Mucosa of descending colon (tissue), 3 donors: ENCODE measurements at regions not wholly inside any gene's neighbourhood (a gene's known extent, or its start where the extent isn't known, plus 50 kb on each side); places are given as distances from the start of the nearest gene placed in this dataset.
A peak's percentile ranks its signal among the peaks of the same experiment; 100 is the strongest.

Experiments
- ATAC-seq: fragments of 200-7000 bp; cut with Tn5 transposase; one replicate; pipeline ENCODE4 v1.9.1; 2020; ENCODE audit warnings: mild to moderate bottlenecking, moderate library complexity
- DNase-seq, 3 donors: peaks; one replicate each; pipeline ENCODE4 v3.0.0-alpha.2; 2020
- H3K36me3 ChIP-seq: fragments of 200-600 bp; one replicate; pipeline ENCODE4 v1.8.0; 2021; ENCODE audit warnings: low read depth, mild to moderate bottlenecking
- H3K4me1 ChIP-seq: fragments of 200-600 bp; one replicate; pipeline ENCODE4 v1.8.0; 2021; ENCODE audit warnings: low read depth, mild to moderate bottlenecking
- H3K4me3 ChIP-seq: fragments of 200-600 bp; one replicate; pipeline ENCODE4 v1.8.0; 2021; ENCODE audit warnings: mild to moderate bottlenecking
- H3K9me3 ChIP-seq: fragments of 200-600 bp; one replicate; pipeline ENCODE4 v1.8.0; 2021; ENCODE audit warnings: mild to moderate bottlenecking
- intact Hi-C, 2 donors: fragments of 100-400 bp; cut with DNase I in 1 of 2; cut with micrococcal nuclease in 1 of 2; formaldehyde crosslinking; loops; one replicate each; pipeline versions ENCODE4 v1.11.0 to v1.11.1; 2022; cut with DNase I, micrococcal nuclease
- TF ChIP-seq, protein P1 (sequence below): fragments of 200-600 bp; IDR thresholded peaks from one replicate; pipeline ENCODE4 v1.8.0; 2022; ENCODE audit warnings: antibody characterized with exemption, mild to moderate bottlenecking
- donor health status: DM: no; HTN: no; CAD: no; lungs with moderate emphysema.
- donor health status: DM: no; HTN: no; CAD: no.
- donor health status: DM: no; HTN: yes; CAD: no.

DNA sequence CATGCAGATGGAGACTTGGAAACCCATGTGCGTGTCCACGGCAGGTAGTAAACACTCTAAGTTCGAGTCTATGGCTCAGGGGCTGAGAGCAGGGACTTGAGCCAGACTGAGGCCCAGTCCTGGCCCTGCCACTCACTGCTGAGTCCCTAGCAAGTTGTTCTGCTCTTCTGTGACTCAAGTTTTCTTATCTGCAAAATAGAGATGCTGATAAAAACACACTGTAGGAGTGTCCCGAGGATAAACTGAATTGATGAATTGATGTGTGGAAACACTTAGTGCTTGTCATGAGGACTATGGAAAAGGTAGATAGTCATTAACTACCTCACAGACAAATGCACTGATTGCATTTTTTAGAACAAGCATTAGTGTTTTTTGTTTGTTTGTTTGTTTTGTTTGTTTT, 73.2 kb downstream of the BOLA3 start:
- Histone ChIP-seq H3K36me3 (no peaks in the 10 kb centered on the region), H3K4me3 (no peak overlapping the region), H3K9me3 (no peaks in the 10 kb centered on the region), H3K4me1 (no peaks in the 10 kb centered on the region)
- DNase-seq (no peak), ATAC-seq (no peak)
- TF ChIP-seq, protein P1, sequence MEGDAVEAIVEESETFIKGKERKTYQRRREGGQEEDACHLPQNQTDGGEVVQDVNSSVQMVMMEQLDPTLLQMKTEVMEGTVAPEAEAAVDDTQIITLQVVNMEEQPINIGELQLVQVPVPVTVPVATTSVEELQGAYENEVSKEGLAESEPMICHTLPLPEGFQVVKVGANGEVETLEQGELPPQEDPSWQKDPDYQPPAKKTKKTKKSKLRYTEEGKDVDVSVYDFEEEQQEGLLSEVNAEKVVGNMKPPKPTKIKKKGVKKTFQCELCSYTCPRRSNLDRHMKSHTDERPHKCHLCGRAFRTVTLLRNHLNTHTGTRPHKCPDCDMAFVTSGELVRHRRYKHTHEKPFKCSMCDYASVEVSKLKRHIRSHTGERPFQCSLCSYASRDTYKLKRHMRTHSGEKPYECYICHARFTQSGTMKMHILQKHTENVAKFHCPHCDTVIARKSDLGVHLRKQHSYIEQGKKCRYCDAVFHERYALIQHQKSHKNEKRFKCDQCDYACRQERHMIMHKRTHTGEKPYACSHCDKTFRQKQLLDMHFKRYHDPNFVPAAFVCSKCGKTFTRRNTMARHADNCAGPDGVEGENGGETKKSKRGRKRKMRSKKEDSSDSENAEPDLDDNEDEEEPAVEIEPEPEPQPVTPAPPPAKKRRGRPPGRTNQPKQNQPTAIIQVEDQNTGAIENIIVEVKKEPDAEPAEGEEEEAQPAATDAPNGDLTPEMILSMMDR, result no peak
- intact Hi-C loops, result no loop called here

DNA sequence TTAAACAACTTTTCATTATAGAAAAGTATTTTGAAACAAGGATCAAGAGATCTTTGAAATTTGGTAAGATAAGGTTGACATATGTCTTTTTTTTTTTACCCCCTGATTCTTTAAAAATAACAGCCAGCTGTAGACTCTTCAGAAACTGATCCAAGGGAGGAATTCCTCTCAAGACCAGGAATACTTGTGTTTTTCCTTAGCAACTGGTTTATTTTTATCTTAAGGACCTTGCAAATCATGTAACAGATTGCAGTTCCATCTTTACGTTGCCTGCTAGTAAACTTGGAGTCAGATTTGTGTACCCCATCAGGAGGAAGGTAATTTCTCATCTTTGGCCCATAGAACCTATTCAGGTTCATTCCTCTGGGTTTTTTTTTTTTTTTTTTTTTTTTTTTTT, 71.6 kb downstream of the BOLA3 start:
- intact Hi-C loops, result no loop called here
- TF ChIP-seq, protein P1, result no peak
- no peak for ATAC-seq

DNA sequence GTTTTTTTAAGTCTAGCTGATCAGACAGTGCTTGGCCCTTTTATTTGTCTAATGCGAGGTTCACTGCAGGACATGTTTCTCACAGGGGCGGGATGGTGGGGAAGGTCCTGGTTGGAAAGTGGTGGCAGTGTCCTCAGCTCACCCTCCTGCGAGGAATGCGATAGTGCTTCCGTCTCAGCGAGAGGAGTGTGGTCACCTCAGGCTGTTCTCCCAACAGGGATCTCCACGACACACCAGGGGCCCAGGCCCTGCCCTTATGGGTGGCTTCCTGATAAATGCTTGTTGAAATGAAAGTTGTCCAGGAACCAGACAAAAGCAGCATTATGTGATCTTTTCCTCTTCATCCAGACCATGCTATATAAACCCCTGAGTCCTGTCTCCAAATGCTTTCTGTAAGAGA, 70.1 kb downstream of the BOLA3 start:
- H3K4me1 ChIP-seq, result no peaks in the 10 kb centered on the region
- no peaks in the 10 kb centered on the region for H3K36me3 ChIP-seq
- H3K9me3 ChIP-seq, result no peaks in the 10 kb centered on the region
- intact Hi-C loops, result no loop called here
- no peak overlapping the region for H3K4me3 ChIP-seq
- ATAC-seq, result no peak
- no peak for DNase-seq
- TF ChIP-seq, protein P1, result no peak

More for the DNA sequence above, 71.6 kb downstream of the BOLA3 start:
- H3K9me3 ChIP-seq, result no peaks in the 10 kb centered on the region
- no peaks in the 10 kb centered on the region for H3K36me3 ChIP-seq
- H3K4me3 ChIP-seq, result no peak overlapping the region
- H3K4me1 ChIP-seq, result no peaks in the 10 kb centered on the region
- DNase-seq, result no peak

DNA sequence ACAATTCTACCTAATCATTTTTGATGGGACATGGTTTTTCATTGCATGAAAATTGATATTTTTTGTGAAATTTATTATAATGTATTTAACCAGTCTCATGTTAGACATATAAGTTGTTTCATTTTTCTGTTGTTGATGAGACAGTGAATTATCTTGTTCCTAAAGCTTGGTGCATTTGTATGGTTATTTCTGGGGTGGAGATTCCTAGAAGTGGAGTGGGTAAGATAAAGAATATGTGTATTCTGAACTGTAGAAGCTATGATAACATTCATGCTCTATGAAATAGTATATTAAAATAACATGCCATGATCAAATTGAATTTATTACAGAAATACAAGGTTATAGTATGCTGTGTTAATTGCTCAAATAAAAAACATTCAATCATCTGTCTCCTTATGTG, 69.2 kb downstream of the BOLA3 start:
- no peak overlapping the region for H3K4me3 ChIP-seq
- DNase-seq (no peak), ATAC-seq (no peak)
- intact Hi-C loops, result no loop called here
- H3K4me1 ChIP-seq, result no peaks in the 10 kb centered on the region
- TF ChIP-seq, protein P1, result no peak
- no peaks in the 10 kb centered on the region for H3K9me3 ChIP-seq
- no peaks in the 10 kb centered on the region for H3K36me3 ChIP-seq

DNA sequence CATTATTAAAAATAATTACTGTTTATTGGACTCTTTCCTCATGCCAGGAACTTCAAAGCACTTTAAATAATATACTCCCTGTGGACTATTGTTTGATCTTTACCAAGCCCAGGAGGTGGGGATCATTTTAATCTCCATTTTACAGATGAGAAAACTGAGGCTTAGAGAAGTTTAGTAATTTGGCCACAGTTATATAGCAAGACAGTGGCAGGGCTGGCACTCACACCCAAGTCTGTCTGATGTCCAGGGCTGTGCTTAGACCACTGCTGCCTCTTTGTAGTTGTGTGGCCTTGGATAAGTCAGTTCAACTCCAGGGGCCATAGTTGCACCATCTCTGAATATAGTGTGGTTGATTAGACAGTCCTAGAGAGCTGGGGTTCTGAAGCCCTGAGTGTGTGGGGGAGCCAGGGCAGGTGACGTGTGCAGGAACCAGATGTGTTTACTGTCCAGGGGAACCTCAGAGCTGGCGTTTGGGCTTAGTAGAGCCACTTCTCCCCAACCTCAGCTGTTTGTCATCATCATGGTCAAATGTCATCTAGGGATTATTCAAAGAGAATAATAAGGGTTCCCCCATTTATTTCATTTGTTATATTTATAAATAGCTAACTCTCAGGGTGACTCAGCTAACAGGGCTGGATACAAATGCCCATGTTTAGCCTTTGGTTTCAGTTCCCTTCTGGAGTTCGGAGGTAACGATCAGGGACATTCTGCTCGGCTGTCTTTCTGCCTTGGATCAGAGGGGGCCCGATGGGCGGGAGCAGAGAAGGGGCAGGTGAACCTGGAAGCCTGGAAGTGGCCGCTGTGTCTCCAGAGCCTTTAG, 68.0 kb downstream of the BOLA3 start:
- Histone ChIP-seq H3K4me1 (no peaks in the 10 kb centered on the region), H3K9me3 (no peaks in the 10 kb centered on the region), H3K4me3 (no peak overlapping the region), H3K36me3 (no peaks in the 10 kb centered on the region)
- intact Hi-C loops, result no loop called here
- peak; percentile 48 for ATAC-seq
- TF ChIP-seq, protein P1, result no peak
- DNase-seq, result no peak
